H1 (cell line): ENCODE measurements at regions not wholly inside any gene's neighbourhood (a gene's known extent, or its start where the extent isn't known, plus 50 kb on each side); places are given as distances from the start of the nearest gene placed in this dataset.

ENCODE experiments used
- RBBP5 ChIP-seq: IDR thresholded peaks from 2 replicates; pipeline ENCODE4 v1.7.1; 2012; ENCODE audit warnings: low read depth, mild to moderate bottlenecking, inconsistent platforms, low read length, moderate library complexity, borderline replicate concordance
- TBP ChIP-seq: IDR thresholded peaks from 2 replicates; pipeline ENCODE4 v1.6.1; 2011; ENCODE audit warnings: low read depth, low read length, improper control_type of control experiment
- TF ChIP-seq, protein P1 (sequence below): IDR thresholded peaks from 2 replicates; pipeline ENCODE4 v1.6.1; 2011; ENCODE audit warnings: low read length, improper control_type of control experiment

DNA sequence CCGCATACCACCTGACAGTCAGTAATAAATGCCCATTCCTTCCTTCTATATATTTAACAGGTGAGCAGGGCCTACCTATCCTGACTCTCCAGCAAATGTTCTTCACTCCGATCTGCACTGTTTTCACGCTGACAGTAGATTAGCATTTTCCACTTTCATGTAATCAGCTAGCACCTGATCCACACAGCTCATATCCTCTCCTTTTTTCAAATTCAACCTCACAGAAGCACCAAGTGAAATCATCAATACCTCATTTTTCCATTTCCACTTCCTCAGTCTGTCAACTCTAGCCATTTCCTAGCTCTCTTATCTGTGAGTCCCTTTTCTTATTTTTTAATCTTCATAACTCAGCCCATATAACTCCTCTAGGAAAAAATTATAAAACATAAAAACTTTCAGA, 402.8 kb downstream of the ZEB2 start (continued):
- TF ChIP-seq, protein P1, sequence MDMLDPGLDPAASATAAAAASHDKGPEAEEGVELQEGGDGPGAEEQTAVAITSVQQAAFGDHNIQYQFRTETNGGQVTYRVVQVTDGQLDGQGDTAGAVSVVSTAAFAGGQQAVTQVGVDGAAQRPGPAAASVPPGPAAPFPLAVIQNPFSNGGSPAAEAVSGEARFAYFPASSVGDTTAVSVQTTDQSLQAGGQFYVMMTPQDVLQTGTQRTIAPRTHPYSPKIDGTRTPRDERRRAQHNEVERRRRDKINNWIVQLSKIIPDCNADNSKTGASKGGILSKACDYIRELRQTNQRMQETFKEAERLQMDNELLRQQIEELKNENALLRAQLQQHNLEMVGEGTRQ, result no peak
- TF ChIP-seq RBBP5, result no peak
- no peak for TF ChIP-seq TBP
